ENCODE measurements at regions not wholly inside any gene's neighbourhood (a gene's known extent, or its start where the extent isn't known, plus 50 kb on each side); places are given as distances from the start of the nearest gene placed in this dataset.

DNA sequence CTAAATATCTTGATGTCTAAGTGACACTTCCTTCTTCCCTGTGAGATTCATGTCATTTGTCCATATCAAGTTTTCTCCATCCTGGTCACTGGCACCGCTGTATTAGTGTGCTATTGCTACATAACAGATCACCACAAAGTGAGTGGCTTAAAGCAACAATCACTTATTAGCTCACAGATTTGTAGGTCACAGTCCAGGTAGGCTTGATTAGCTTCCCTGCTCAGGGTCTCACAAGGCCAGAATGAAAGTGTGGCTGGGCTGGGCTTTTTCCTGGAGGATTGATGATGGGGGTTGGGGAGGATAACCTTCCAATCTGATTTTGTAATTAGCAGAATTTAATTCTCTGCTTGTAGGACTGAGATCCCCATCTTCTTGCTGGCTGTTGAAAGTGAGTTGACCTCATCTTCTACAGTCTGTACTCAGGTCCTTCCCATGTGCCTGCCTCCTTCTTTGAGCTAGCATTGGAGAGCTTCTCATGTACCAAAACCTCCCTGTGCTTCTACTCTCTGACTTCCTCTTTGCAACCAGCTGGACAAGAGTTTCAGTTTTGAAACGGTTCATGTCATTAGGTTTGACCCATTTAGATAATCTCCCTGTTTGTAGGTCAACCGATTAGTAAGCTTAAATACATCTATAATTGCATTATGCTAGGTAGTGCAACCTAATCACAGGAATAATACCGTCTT, 152.4 kb upstream of the MAN1A1 start:
- H4K5ac ChIP-seq (ENCODE audit: low read length) = no peak overlapping the region
- no peak overlapping the region for H2AK5ac ChIP-seq (ENCODE audit: low read length)
- no peaks in the 10 kb centered on the region for H3K79me1 ChIP-seq (ENCODE audit: low read length)
- H3K79me2 ChIP-seq (ENCODE audit: control insufficient read depth, insufficient read depth, low read length) = no peaks in the 10 kb centered on the region
- H3K23ac ChIP-seq (ENCODE audit: low read length) = no peak overlapping the region
- H3K56ac ChIP-seq (ENCODE audit: low read length) = no peak overlapping the region
- H3K36me3 ChIP-seq (ENCODE audit: control insufficient read depth, insufficient read depth, low read length) = no peaks in the 10 kb centered on the region
- H3K9ac ChIP-seq (ENCODE audit: low read length) = no peak overlapping the region
- H2BK120ac ChIP-seq (ENCODE audit: low read depth, low read length) = no peak overlapping the region
- no peak overlapping the region for H3K4me2 ChIP-seq (ENCODE audit: low read length)
- H2BK5ac ChIP-seq (ENCODE audit: low read length) = no peak overlapping the region
- H3K27ac ChIP-seq (ENCODE audit: low read depth, low read length) = no peak overlapping the region
- no peak overlapping the region for H2BK15ac ChIP-seq (replicated peaks; ENCODE audit: low read depth)
- H3K27me3 ChIP-seq (ENCODE audit: insufficient read depth, low read length, poor library complexity) = no peaks in the 10 kb centered on the region
- WGBS (ENCODE audit: extremely low coverage, insufficient coverage, low lambda C conversion rate) = no CpG with 5 or more reads among the region's 4 CpGs
- H3K4me3 ChIP-seq (ENCODE audit: low read length) = no peak overlapping the region
- no peaks in the 10 kb centered on the region for H3K4me1 ChIP-seq (ENCODE audit: control insufficient read depth, low read depth, low read length)
- H4K8ac ChIP-seq (ENCODE audit: low read depth, low read length) = no peak overlapping the region
- DNase-seq = no peak
- no peak overlapping the region for H3K18ac ChIP-seq (ENCODE audit: low read length)
- no peak overlapping the region for H3K4ac ChIP-seq (ENCODE audit: low read depth, low read length)

- H3K23ac ChIP-seq (ENCODE audit: low read length) = no peak overlapping the region
- H2AK5ac ChIP-seq (ENCODE audit: low read length) = no peak overlapping the region
- H3K9ac ChIP-seq (ENCODE audit: low read length) = no peak overlapping the region
- no peak overlapping the region for H4K8ac ChIP-seq (ENCODE audit: low read depth, low read length)
- H3K79me2 ChIP-seq (ENCODE audit: control insufficient read depth, insufficient read depth, low read length) = no peaks in the 10 kb centered on the region
- no peaks in the 10 kb centered on the region for H3K4me1 ChIP-seq (ENCODE audit: control insufficient read depth, low read depth, low read length)
- H3K4me2 ChIP-seq (ENCODE audit: low read length) = no peak overlapping the region
- DNase-seq = no peak
- no peaks in the 10 kb centered on the region for H3K36me3 ChIP-seq (ENCODE audit: control insufficient read depth, insufficient read depth, low read length)
- H3K27me3 ChIP-seq (ENCODE audit: insufficient read depth, low read length, poor library complexity) = no peaks in the 10 kb centered on the region
- no CpG with 5 or more reads among the region's 1 CpG for WGBS (ENCODE audit: extremely low coverage, insufficient coverage, low lambda C conversion rate)
- H2BK120ac ChIP-seq (ENCODE audit: low read depth, low read length) = no peak overlapping the region
- no peaks in the 10 kb centered on the region for H3K79me1 ChIP-seq (ENCODE audit: low read length)
- H4K5ac ChIP-seq (ENCODE audit: low read length) = no peak overlapping the region
- no peak overlapping the region for H2BK5ac ChIP-seq (ENCODE audit: low read length)
- no peak overlapping the region for H3K4me3 ChIP-seq (ENCODE audit: low read length)
- no peak overlapping the region for H3K56ac ChIP-seq (ENCODE audit: low read length)
- no peak overlapping the region for H3K4ac ChIP-seq (ENCODE audit: low read depth, low read length)
- no peak overlapping the region for H3K27ac ChIP-seq (ENCODE audit: low read depth, low read length)
- no peak overlapping the region for H2BK15ac ChIP-seq (replicated peaks; ENCODE audit: low read depth)
- H3K18ac ChIP-seq (ENCODE audit: low read length) = no peak overlapping the region
Measured at GRCh38 chr6:119499797-119500196, 150.2 kb upstream of the MAN1A1 start.

DNA sequence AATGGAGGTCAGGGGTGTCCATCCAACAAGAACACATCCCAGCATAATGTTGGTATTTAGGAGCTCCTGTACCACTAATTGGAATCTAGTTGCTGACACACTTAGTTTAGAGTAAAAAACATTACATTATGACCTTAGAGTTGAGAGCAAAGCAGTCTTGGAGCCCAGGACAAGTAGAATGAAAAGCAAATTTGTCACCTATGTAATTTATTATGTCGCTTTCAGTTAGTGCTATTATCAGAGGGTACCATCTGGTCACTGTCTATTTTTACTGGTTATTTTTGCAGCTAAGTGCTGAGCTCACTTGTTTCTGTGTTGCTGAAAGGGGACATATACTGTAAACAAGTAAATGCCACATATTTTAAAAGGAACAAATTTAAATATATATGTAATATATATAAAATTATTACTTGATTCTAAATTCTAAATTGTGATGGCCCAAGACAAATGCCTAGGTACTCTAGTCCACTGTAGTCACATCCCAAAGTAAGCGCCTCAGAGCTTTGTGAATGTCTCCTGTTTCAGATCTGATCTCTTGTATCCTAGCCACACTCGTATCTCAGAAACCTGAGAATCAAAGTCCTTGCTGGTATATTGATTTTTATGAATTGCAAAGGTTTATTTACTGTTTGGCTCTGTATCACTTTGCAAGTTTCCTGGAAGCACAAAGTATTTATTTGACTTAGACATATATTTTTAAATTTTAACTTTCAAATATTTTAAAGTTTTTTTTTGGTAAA, 148.6 kb upstream of the MAN1A1 start:
- Histone ChIP-seq H3K27ac (ENCODE audit: low read depth, low read length) (no peak overlapping the region), H3K4me3 (ENCODE audit: low read length) (no peak overlapping the region), H3K79me1 (ENCODE audit: low read length) (no peaks in the 10 kb centered on the region), H3K4ac (ENCODE audit: low read depth, low read length) (no peak overlapping the region), H2BK15ac (replicated peaks; ENCODE audit: low read depth) (no peak overlapping the region), H3K4me1 (ENCODE audit: control insufficient read depth, low read depth, low read length) (no peaks in the 10 kb centered on the region), H3K79me2 (ENCODE audit: control insufficient read depth, insufficient read depth, low read length) (no peaks in the 10 kb centered on the region), H3K18ac (ENCODE audit: low read length) (no peak overlapping the region), H3K9ac (ENCODE audit: low read length) (no peak overlapping the region), H4K8ac (ENCODE audit: low read depth, low read length) (no peak overlapping the region), H3K23ac (ENCODE audit: low read length) (no peak overlapping the region), H2BK120ac (ENCODE audit: low read depth, low read length) (no peak overlapping the region), H4K5ac (ENCODE audit: low read length) (no peak overlapping the region), H3K27me3 (ENCODE audit: insufficient read depth, low read length, poor library complexity) (no peaks in the 10 kb centered on the region), H3K56ac (ENCODE audit: low read length) (no peak overlapping the region), H2AK5ac (ENCODE audit: low read length) (no peak overlapping the region), H3K4me2 (ENCODE audit: low read length) (no peak overlapping the region), H3K36me3 (ENCODE audit: control insufficient read depth, insufficient read depth, low read length) (no peaks in the 10 kb centered on the region), H2BK5ac (ENCODE audit: low read length) (no peak overlapping the region)
- no peak for DNase-seq
- WGBS (ENCODE audit: extremely low coverage, insufficient coverage, low lambda C conversion rate) = no CpG with 5 or more reads among the region's 3 CpGs

GRCh38 chr6:119495230-119495683, 145.7 kb upstream of the MAN1A1 start:
- no peak overlapping the region for H4K8ac ChIP-seq (ENCODE audit: low read depth, low read length)
- H3K79me2 ChIP-seq (ENCODE audit: control insufficient read depth, insufficient read depth, low read length) = no peaks in the 10 kb centered on the region
- no peak overlapping the region for H3K4me2 ChIP-seq (ENCODE audit: low read length)
- no CpG with 5 or more reads among the region's 5 CpGs for WGBS (ENCODE audit: extremely low coverage, insufficient coverage, low lambda C conversion rate)
- H4K5ac ChIP-seq (ENCODE audit: low read length) = no peak overlapping the region
- no peak overlapping the region for H3K4me3 ChIP-seq (ENCODE audit: low read length)
- DNase-seq = no peak
- no peaks in the 10 kb centered on the region for H3K36me3 ChIP-seq (ENCODE audit: control insufficient read depth, insufficient read depth, low read length)
- no peak overlapping the region for H3K18ac ChIP-seq (ENCODE audit: low read length)
- H2AK5ac ChIP-seq (ENCODE audit: low read length) = no peak overlapping the region
- H3K4me1 ChIP-seq (ENCODE audit: control insufficient read depth, low read depth, low read length) = no peaks in the 10 kb centered on the region
- H2BK15ac ChIP-seq (replicated peaks; ENCODE audit: low read depth) = no peak overlapping the region
- no peak overlapping the region for H3K9ac ChIP-seq (ENCODE audit: low read length)
- H3K4ac ChIP-seq (ENCODE audit: low read depth, low read length) = no peak overlapping the region
- H3K79me1 ChIP-seq (ENCODE audit: low read length) = no peaks in the 10 kb centered on the region
- H2BK120ac ChIP-seq (ENCODE audit: low read depth, low read length) = no peak overlapping the region
- H3K27ac ChIP-seq (ENCODE audit: low read depth, low read length) = no peak overlapping the region
- no peak overlapping the region for H3K23ac ChIP-seq (ENCODE audit: low read length)
- no peaks in the 10 kb centered on the region for H3K27me3 ChIP-seq (ENCODE audit: insufficient read depth, low read length, poor library complexity)
- no peak overlapping the region for H2BK5ac ChIP-seq (ENCODE audit: low read length)
- no peak overlapping the region for H3K56ac ChIP-seq (ENCODE audit: low read length)

GRCh38 chr6:119493980-119494379, 144.4 kb upstream of the MAN1A1 start:
- Histone ChIP-seq H3K4me3 (ENCODE audit: low read length) (no peak overlapping the region), H3K23ac (ENCODE audit: low read length) (no peak overlapping the region), H3K4me1 (ENCODE audit: control insufficient read depth, low read depth, low read length) (no peaks in the 10 kb centered on the region), H2BK5ac (ENCODE audit: low read length) (no peak overlapping the region), H2AK5ac (ENCODE audit: low read length) (no peak overlapping the region), H3K27ac (ENCODE audit: low read depth, low read length) (no peak overlapping the region), H3K79me2 (ENCODE audit: control insufficient read depth, insufficient read depth, low read length) (no peaks in the 10 kb centered on the region), H2BK120ac (ENCODE audit: low read depth, low read length) (no peak overlapping the region), H3K27me3 (ENCODE audit: insufficient read depth, low read length, poor library complexity) (no peaks in the 10 kb centered on the region), H3K4ac (ENCODE audit: low read depth, low read length) (no peak overlapping the region), H4K8ac (ENCODE audit: low read depth, low read length) (no peak overlapping the region), H3K18ac (ENCODE audit: low read length) (no peak overlapping the region), H3K79me1 (ENCODE audit: low read length) (no peaks in the 10 kb centered on the region), H4K5ac (ENCODE audit: low read length) (no peak overlapping the region), H2BK15ac (replicated peaks; ENCODE audit: low read depth) (no peak overlapping the region), H3K36me3 (ENCODE audit: control insufficient read depth, insufficient read depth, low read length) (no peaks in the 10 kb centered on the region), H3K56ac (ENCODE audit: low read length) (no peak overlapping the region), H3K4me2 (ENCODE audit: low read length) (no peak overlapping the region), H3K9ac (ENCODE audit: low read length) (no peak overlapping the region)
- no peak for DNase-seq
- WGBS (ENCODE audit: extremely low coverage, insufficient coverage, low lambda C conversion rate) = no CpG with 5 or more reads among the region's 1 CpG

Measured in mesendoderm (in vitro differentiated cells).